SK-N-SH (cell line): ENCODE measurements at regions not wholly inside any gene's neighbourhood (a gene's known extent, or its start where the extent isn't known, plus 50 kb on each side); places are given as distances from the start of the nearest gene placed in this dataset.

Experiments
- CHD2 ChIP-seq: fragments of 150-350 bp; IDR thresholded peaks from 2 replicates; pipeline ENCODE4 v1.6.1; 2018; ENCODE audit warnings: low read length; ENCODE audit not compliant: partially characterized antibody
- TF ChIP-seq, protein P1 (sequence below): fragments of 200-600 bp; sonication (generic); IDR thresholded peaks from 2 replicates; pipeline ENCODE4 v1.6.1; 2017; ENCODE audit warnings: antibody characterized with exemption, mild to moderate bottlenecking, moderate library complexity

DNA sequence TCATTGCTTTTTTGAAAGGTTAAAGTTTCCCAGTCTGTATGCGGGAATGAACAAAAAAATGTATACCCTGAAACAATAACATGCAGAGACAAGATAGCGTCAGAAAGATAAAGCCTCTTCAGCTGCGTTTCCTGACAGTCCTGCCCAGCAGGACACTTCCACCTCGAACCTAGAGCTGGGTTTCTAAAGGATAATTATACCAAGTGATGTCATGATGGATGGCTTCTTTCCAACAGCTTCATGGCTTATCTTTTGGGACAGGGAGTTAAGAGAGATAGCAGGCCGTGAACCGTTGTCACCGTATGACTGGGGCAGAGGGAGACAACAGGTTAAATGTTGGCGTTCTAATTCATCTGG, 267.6 kb upstream of the SGK1 start:
- TF ChIP-seq, protein P1, sequence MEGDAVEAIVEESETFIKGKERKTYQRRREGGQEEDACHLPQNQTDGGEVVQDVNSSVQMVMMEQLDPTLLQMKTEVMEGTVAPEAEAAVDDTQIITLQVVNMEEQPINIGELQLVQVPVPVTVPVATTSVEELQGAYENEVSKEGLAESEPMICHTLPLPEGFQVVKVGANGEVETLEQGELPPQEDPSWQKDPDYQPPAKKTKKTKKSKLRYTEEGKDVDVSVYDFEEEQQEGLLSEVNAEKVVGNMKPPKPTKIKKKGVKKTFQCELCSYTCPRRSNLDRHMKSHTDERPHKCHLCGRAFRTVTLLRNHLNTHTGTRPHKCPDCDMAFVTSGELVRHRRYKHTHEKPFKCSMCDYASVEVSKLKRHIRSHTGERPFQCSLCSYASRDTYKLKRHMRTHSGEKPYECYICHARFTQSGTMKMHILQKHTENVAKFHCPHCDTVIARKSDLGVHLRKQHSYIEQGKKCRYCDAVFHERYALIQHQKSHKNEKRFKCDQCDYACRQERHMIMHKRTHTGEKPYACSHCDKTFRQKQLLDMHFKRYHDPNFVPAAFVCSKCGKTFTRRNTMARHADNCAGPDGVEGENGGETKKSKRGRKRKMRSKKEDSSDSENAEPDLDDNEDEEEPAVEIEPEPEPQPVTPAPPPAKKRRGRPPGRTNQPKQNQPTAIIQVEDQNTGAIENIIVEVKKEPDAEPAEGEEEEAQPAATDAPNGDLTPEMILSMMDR = no peak
- no peak for TF ChIP-seq CHD2
